NCI-H146 (cell line): ENCODE measurements at regions not wholly inside any gene's neighbourhood (a gene's known extent, or its start where the extent isn't known, plus 50 kb on each side); places are given as distances from the start of the nearest gene placed in this dataset.
"Not testable (repeated sequence)": the region's sequence is repeated elsewhere in the genome, so short reads cannot be mapped to it uniquely, and the experiment has no call there.

Experiments used
- DNase-seq: peaks from one replicate; lab custom pipeline; 2025; lab: John Stamatoyannopoulos, UW

GRCh38 chr6:48613231-48613949 is 502.4 kb upstream of the PTCHD4 start:
- DNase-seq, result no peak

DNA sequence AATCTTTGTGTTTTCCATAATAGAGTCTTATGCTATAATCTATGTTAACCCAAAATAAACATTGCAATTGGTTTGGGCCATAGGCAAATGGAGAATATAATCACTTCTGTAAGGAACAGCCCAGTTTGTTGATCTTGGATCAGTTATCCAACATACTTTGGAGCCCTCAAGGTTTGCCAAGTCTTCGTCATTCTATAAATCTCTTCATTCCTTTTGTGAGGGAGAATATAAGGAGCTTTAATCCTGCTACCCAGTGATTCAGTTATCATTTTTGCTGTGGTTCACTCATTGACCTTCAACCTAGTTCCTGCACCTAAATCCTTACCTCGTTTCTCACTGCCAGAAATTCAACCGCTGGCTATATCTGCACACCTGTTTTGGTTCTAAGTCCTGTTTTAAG is 500.3 kb upstream of the PTCHD4 start:
- DNase-seq, result no peak

- DNase-seq, result no peak
Measured at GRCh38 chr6:48610846-48611245, 499.8 kb upstream of the PTCHD4 start.

- DNase-seq, result no peak
Measured at GRCh38 chr6:48606618-48607017, 495.6 kb upstream of the PTCHD4 start.

DNA sequence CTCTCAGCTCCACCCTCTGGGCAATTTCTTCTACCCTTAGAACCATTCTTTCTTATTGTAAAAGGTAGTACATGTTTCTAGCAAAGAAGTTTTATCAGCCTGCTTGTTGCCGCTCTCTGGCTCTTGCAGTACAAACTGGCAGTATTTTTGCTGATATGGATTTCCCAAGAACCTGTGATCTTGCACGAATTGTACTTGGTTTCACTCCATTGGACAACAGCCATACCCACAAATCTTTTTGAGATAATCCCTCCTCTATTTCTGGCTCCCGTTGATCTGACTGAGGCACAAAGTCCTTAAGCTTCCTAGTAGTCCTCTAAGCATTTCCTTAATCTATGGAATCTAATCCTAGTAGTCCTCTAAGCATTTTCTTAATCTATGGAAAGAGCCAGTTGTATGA is 487.0 kb upstream of the PTCHD4 start:
- DNase-seq, result no peak

GRCh38 chr6:48596830-48597229 is 485.8 kb upstream of the PTCHD4 start:
- DNase-seq, result no peak

DNA sequence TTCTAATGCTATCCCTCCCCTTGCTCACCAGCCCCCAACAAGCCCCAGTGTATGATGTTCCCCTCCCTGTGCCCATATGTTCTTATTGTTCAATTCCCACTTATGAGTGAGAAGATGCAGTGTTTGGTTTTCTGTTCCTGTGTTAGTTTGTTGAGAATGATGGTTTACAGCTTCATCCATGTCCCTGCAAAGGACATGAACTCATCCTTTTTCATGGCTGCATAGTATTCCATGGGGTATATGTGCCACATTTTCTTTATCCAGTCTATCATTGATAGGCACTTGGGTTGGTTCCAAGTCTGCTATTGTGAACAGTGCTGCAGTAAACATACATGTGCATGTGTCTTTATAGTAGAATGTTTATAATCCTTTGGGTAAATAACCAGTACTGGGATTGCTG is 480.2 kb upstream of the PTCHD4 start:
- not testable (repeated sequence) for DNase-seq

GRCh38 chr6:48584846-48585245 is 473.8 kb upstream of the PTCHD4 start:
- no peak for DNase-seq

- DNase-seq, result no peak
Measured at GRCh38 chr6:48570656-48571055, 459.7 kb upstream of the PTCHD4 start.

- DNase-seq, result no peak
Measured at GRCh38 chr6:48568856-48569255, 457.9 kb upstream of the PTCHD4 start.

DNA sequence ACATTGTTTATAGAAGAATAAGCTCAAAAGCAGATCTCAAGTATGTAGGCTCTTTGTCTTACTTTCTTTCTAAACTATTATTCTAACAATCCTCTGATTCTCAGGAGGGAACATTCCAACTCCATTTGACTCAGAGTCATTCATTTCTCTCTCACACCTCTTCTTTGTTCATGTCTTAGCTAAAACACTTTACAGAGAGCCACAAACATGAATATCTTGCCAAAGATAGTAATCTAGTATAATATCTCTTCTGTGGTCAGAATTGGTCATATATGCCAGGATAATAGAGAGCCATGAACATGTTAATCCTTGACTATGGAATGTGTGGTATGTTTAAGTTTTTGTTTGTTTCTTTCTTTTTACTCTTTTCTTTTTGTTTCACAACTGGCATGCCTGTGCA is 456.0 kb upstream of the PTCHD4 start:
- DNase-seq, result no peak

DNA sequence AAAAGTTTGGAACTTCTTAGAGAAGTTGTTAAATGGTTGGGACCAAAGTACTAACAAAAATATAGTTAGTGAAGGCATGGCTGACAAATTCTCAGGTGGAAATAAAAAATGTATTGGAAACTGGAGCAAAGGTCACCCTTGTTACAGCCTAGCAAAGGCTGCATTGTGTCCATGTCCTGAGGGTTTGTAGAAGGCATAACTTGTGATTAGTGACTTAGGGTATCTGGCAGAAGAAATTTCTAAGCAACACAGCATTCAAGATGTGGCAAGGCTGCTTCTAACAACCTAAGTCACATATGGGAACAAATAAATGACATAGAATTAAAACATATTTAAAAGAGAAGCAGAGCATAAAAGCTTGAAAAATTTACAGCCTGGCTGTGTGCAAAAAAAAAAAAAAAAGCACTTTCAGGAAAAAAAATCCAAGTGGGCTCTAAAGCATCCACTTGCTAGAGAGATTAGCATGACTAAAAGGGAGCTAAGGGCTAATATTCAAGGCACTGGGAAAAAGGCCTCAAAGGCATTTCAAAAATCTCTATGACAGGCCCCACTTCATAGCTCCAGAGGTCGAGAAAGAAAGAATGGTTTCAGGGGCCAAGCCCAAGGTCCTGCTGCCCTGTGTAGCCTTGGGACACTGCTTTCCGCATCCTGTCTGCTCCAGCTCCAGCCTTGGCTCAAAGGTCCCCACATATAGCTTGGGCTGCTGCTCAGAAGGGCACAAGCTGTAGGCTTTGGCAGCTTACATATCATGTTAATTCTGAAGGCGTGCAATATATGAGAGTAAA is 453.2 kb upstream of the PTCHD4 start:
- no peak for DNase-seq

GRCh38 chr6:48563433-48563832 is 452.4 kb upstream of the PTCHD4 start:
- no peak for DNase-seq

DNA sequence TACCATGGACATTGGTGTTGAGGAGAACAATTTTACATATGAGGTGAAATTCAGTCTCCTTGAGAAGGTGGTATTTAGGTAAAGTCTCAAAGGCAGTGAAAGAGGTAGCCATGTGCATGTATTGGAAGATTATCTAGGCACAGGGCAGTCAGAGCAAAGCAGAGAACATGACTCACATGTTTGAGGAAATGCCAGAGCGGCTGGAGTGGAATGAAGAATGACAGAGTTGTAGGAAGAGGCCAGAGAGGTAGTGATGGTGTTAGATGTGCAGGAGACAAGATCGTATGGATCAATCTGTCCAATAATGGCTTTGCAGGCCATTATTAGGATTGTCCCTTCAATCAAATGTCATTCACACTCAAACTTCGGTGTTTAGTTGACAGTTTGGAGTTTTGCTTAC is 449.4 kb upstream of the PTCHD4 start:
- DNase-seq, result no peak

DNA sequence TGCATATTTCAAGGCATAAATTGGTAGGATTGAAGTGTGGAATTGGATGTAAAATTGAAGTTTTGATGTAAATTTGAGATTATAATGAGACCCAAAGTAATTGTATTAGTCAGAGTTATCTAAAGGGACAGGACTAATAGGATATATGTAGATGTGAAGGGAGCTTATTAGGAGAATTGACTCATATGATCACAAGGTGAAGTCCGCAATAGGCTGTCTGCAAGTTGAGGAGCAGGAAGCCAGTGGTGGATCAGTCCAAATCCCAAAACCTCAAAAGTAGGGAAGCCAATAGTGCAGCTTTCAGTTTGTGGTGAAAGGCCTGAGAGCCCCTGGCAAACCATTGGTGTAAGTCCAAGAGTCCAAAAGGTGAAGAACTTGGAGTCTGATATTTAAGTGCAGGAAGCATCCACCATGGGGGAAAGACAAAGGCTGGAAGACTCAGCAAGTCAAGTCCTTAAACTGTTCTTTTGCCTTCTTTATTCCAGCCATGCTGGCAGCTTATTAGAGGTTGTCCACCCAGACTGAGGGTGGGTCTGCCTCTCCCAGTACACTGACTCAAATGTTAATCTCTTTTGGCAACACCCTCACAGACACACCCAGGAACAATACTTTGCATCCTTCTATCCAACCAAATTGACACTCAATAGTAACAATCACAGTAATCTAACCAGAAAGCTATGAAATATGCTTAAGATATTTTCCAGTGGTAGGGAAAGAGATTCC is 442.6 kb upstream of the PTCHD4 start:
- DNase-seq, result no peak

- no peak for DNase-seq
Measured at GRCh38 chr6:48552905-48553304, 441.9 kb upstream of the PTCHD4 start.

DNA sequence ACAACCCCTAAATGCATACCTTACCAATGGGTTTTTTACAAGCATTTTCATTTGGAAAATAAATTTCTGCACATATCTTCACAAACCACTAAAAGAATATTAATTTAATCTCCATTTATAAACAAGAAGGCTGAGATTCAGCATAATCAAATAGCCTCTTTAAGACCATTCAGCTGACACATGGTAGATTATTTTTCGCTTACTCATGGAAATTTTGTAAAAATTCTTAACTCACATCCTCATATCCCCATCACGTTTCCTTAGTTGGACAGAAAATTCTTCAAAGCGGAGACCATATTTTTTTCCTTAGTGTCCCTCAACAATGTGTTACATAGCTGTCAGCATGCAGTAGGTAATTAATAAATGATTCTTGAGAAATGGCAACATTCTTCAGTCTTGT is 439.6 kb upstream of the PTCHD4 start:
- no peak for DNase-seq

- no peak for DNase-seq
Measured at GRCh38 chr6:48542191-48542590, 431.2 kb upstream of the PTCHD4 start.

DNA sequence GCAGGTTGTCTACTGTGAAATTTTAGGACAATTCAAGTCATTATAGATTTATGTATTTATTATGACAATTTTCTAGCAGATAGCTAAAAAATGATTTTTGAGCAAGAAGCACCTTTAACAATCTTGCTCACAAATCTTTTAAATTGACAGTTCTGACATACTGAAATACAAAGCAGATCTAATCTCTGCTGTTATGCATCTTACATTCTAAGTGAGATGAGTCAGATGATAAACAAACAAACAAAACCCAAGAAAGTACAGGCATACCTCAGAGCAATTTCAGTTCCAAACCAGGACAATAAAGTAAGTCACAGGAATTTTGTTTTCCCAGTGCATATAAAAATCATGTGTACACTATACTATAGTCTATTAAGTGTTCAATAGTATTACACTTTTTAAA is 430.7 kb upstream of the PTCHD4 start:
- no peak for DNase-seq

- DNase-seq, result peak; percentile 32
Measured at GRCh38 chr6:48535582-48536009, 424.6 kb upstream of the PTCHD4 start.

- not testable (repeated sequence) for DNase-seq
Measured at GRCh38 chr6:48530978-48531377, 420.0 kb upstream of the PTCHD4 start.

GRCh38 chr6:48525849-48526248 is 414.9 kb upstream of the PTCHD4 start:
- DNase-seq, result no peak

DNA sequence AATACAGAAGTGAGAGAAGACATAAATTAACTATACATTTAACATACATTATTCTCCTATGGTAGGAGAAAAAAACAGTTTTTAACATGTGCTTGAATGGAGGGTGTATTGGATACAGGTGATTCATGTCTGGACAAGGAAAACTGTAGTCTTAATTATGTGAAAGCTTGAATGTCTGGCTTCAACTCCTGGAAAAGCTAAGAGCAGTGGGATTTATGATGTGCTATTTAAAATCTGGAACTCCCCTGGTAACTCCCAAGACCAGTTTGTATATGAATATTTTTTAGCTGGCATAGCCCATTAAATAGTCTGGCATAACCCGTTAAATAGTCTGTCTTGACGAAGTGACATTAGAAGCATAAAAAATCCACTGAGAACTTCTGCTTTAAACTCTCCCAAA is 410.0 kb upstream of the PTCHD4 start:
- no peak for DNase-seq
